B cell (primary cell): ENCODE measurements at regions not wholly inside any gene's neighbourhood (a gene's known extent, or its start where the extent isn't known, plus 50 kb on each side); places are given as distances from the start of the nearest gene placed in this dataset.

Experiments used
- EZH2 ChIP-seq: IDR thresholded peaks from 2 replicates; pipeline ENCODE4 v1.6.1; 2012; ENCODE audit warnings: borderline replicate concordance, low read depth, mild to moderate bottlenecking, moderate library complexity, low read length; ENCODE audit not compliant: insufficient read depth, poor library complexity, severe bottlenecking
- TF ChIP-seq, protein P1 (sequence below): fragments of 200-600 bp; IDR thresholded peaks from one replicate; pipeline ENCODE4 v1.8.0; 2022; ENCODE audit warnings: antibody characterized with exemption, mild to moderate bottlenecking

DNA sequence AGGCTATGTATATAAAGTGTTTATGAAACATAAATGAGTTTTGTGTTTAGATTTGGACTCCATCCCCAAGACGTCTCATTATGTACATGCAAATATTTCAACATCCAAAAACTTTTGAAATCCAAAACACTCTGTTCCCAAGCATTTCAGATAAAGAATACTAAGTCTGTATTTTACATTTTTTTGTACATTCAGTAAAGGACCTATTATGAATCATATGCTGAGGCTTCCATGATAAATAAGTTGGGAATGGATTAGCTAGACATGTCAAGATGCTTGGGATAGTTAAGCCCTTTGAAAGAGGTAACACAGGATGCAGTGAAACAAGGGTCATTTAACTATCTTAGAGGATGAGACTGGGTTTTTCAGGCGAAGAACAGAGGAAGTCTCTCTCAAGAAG is 262.9 kb downstream of the SNX13 start:
- TF ChIP-seq, protein P1, sequence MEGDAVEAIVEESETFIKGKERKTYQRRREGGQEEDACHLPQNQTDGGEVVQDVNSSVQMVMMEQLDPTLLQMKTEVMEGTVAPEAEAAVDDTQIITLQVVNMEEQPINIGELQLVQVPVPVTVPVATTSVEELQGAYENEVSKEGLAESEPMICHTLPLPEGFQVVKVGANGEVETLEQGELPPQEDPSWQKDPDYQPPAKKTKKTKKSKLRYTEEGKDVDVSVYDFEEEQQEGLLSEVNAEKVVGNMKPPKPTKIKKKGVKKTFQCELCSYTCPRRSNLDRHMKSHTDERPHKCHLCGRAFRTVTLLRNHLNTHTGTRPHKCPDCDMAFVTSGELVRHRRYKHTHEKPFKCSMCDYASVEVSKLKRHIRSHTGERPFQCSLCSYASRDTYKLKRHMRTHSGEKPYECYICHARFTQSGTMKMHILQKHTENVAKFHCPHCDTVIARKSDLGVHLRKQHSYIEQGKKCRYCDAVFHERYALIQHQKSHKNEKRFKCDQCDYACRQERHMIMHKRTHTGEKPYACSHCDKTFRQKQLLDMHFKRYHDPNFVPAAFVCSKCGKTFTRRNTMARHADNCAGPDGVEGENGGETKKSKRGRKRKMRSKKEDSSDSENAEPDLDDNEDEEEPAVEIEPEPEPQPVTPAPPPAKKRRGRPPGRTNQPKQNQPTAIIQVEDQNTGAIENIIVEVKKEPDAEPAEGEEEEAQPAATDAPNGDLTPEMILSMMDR, result no peak
- TF ChIP-seq EZH2, result no peak
